ENCODE measurements at regions not wholly inside any gene's neighbourhood (a gene's known extent, or its start where the extent isn't known, plus 50 kb on each side); places are given as distances from the start of the nearest gene placed in this dataset.
A peak's percentile ranks its signal among the peaks of the same experiment; 100 is the strongest.
"Not testable (repeated sequence)": the region's sequence is repeated elsewhere in the genome, so short reads cannot be mapped to it uniquely, and the experiment has no call there.

DNA sequence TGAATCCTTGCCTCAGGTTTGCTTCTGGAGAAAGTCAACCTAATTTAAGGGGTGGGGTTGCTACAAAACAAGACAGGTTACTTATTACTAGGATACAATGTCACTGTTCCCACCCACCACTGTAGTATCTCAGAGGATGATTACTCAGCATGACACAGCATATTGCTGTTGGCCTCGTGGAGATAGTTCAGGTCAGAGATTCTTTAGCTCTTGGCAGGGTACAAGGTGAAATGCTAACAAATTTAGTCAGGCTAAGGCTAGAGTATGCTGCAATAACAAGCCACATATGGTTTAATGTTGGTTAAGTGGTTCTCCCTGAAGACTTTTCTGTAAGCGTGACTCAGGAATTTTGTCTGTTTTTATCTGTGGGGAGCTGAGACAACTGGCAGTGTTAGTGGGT lies 161.8 kb downstream of the EDEM1 start:
- no peak for DNase-seq (ENCODE audit: low read depth in 1 of 2, low spot score in 1 of 2)

GRCh38 chr3:5357089-5357488 lies 169.6 kb downstream of the EDEM1 start:
- no peak for DNase-seq (ENCODE audit: low read depth in 1 of 2, low spot score in 1 of 2)

DNA sequence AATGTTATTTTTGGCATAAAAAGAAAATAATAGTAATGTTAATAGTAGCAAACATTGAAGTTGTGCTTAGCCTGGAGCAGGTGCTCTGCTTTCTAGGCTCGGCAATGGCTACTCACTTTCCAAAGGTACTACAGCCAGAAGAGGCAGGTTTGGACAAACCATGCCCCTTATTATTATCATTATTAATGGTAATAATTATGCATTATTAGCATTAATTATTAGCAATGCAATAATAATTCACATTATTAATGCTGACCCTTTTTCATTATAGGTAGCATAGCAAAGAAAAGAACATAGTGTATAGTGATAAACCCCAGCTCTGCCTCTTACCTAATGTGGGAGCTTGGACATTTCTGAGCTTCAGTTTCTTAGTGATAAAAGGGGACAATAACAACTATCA lies 171.4 kb downstream of the EDEM1 start:
- DNase-seq (ENCODE audit: low read depth in 1 of 2, low spot score in 1 of 2): no peak

GRCh38 chr3:5360453-5360852 lies 172.9 kb downstream of the EDEM1 start:
- DNase-seq (ENCODE audit: low read depth in 1 of 2, low spot score in 1 of 2): no peak

- DNase-seq (ENCODE audit: low read depth in 1 of 2, low spot score in 1 of 2): no peak
Observed at GRCh38 chr3:5366746-5367145, 179.2 kb downstream of the EDEM1 start.

GRCh38 chr3:5371555-5371954 lies 184.0 kb downstream of the EDEM1 start:
- not testable (repeated sequence) for DNase-seq (ENCODE audit: low read depth in 1 of 2, low spot score in 1 of 2)

- DNase-seq (ENCODE audit: low read depth in 1 of 2, low spot score in 1 of 2): no peak
Observed at GRCh38 chr3:5376761-5377160, 189.3 kb downstream of the EDEM1 start.

- DNase-seq (ENCODE audit: low read depth in 1 of 2, low spot score in 1 of 2): not testable (repeated sequence)
Observed at GRCh38 chr3:5379266-5379665, 191.8 kb downstream of the EDEM1 start.

DNA sequence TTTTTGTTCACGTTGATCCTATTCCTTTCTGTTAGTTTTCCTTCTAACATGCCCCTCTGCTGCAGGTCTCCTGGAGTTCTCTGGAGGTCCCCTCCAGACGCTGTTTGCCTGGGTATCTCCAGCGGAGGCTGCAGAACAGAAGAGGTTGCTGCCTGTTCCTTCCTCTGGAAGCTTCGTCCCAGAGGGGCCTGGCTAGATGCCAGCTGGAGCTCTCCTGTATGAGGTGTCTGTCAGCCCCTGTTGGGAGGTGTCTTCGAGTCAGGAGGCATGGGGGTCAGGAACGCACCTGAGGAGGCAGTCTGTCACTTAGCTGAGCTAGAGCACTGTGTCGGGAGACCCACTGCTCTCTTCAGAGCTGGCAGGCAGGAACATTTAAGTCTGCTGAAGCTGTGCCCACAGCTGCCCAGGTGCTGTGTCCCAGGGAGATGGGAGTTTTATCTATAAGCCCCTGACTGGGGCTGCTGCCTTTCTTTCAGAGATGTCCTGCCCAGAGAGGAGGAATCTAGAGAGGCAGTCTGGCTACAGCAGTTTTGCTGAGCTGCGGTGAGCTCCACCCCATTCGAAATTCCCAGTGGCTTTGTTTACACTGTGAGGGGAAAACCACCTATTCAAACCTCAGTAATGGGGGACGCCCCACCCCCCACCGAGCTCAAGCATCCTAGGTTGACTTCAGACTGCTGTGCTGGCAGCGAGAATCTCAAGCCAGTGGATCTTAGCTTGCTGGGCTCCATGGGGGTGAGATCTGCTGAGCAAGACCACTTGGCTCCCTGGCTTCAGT lies 196.2 kb downstream of the EDEM1 start:
- not testable (repeated sequence) for DNase-seq (ENCODE audit: low read depth in 1 of 2, low spot score in 1 of 2)

- DNase-seq (ENCODE audit: low read depth in 1 of 2, low spot score in 1 of 2): no peak
Observed at GRCh38 chr3:5384557-5385236, 197.2 kb downstream of the EDEM1 start.

DNA sequence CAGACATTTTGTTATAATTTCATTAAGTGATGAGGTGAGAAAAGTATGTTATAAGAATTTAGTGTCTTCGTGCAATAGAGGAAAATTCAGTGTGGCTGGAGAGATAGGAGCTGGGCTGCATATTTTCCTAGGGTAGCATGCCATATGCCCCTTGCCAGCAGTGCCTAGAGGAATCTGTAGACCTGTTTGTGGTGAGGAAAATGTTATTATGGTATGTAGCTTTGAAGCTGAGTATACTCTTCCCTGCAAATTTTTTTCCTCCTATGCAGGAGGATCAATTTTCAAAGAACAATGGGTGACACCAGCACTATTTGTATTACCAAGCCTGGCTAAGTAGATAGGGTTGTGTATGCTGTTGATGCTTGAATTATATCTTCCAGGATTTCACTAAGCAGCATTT lies 200.6 kb downstream of the EDEM1 start:
- no peak for DNase-seq (ENCODE audit: low read depth in 1 of 2, low spot score in 1 of 2)

GRCh38 chr3:5389057-5389456 lies 201.6 kb downstream of the EDEM1 start:
- DNase-seq (ENCODE audit: low read depth in 1 of 2, low spot score in 1 of 2): no peak

DNA sequence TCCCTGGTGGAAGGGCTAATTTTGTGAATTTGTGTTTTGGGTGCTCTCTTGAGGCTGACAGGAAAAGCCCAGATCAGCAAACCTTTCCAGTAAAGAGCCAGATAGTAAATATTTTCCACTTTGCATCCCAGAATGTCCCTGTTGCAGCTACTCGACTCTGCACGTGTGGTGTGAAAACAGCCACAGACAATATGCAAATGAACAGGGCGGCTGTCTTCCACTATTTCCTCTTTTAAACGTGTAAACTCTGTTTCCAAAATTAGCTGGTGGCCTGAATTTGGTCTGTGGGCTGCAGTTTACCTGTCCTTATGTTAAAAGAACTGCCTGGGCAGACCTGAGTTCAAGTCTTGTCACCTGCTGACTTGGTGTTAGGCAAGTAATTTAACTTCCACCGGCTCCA lies 202.7 kb downstream of the EDEM1 start:
- no peak for DNase-seq (ENCODE audit: low read depth in 1 of 2, low spot score in 1 of 2)

GRCh38 chr3:5390936-5391625 lies 203.6 kb downstream of the EDEM1 start:
- no peak for DNase-seq (ENCODE audit: low read depth in 1 of 2, low spot score in 1 of 2)

DNA sequence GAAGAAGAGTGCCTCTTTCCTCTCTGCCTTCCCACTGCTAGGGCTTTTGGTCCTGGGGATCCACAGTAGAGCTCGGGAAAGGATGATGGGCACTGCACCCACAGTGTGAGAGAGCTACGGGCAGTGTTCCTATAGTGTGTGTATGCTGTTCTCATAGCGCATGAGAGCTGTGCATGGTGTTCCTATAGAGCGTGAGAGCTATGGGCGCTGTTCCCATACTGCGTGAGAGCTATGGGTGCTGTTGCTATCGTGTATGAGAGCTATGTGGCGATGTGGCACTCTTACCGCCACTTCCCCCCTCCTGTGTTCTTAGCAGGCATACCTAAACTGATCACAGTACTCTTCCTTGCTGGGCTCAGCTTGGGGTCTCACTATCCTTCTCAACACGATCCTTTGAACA lies 213.5 kb downstream of the EDEM1 start:
- no peak for DNase-seq (ENCODE audit: low read depth in 1 of 2, low spot score in 1 of 2)

DNA sequence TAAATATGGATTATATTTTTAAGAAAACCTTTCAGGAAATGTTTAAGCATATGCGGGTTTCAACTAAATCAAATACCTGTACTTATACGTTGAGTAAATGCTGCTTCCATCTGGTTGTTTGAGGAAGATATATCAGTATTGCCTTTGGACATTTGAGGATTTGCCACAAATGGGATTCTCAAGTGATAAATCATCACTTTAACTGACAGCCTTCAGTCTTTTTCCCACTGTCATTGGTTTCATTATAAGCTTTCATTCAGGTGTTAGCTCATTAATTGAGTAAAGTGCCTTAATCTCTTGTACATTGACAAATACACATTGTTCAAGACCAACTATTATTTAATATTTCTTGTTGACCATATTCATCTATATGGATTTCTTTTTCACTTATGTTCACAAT lies 217.2 kb downstream of the EDEM1 start:
- DNase-seq (ENCODE audit: low read depth in 1 of 2, low spot score in 1 of 2): no peak

- DNase-seq (ENCODE audit: low read depth in 1 of 2, low spot score in 1 of 2): no peak
Observed at GRCh38 chr3:5411786-5412185, 224.3 kb downstream of the EDEM1 start.

GRCh38 chr3:5423076-5423475 lies 235.6 kb downstream of the EDEM1 start:
- DNase-seq (ENCODE audit: low read depth in 1 of 2, low spot score in 1 of 2): no peak

- DNase-seq (ENCODE audit: low read depth in 1 of 2, low spot score in 1 of 2): no peak
Observed at GRCh38 chr3:5423523-5423922, 236.0 kb downstream of the EDEM1 start.

GRCh38 chr3:5425371-5425770 lies 237.9 kb downstream of the EDEM1 start:
- DNase-seq (ENCODE audit: low read depth in 1 of 2, low spot score in 1 of 2): no peak

- DNase-seq (ENCODE audit: low read depth in 1 of 2, low spot score in 1 of 2): peak; percentile 15 to 25
Observed at GRCh38 chr3:5426094-5426883, 238.8 kb downstream of the EDEM1 start.

All from activated T-helper 1 cell treated with anti-CD3 and anti-CD28 coated beads, Interleukin-2, amount 50 U/mL, for 16 hours (primary cell).